Esophagus squamous epithelium (tissue), 4 donors: ENCODE measurements at regions not wholly inside any gene's neighbourhood (a gene's known extent, or its start where the extent isn't known, plus 50 kb on each side); places are given as distances from the start of the nearest gene placed in this dataset.

Experiments used
- CTCF ChIP-seq, 6 experiments: fragments of 450-650 bp in 4 of 6; fragments of 200-600 bp in 2 of 6; sonication (generic) in 2 of 6; IDR thresholded peaks; one replicate each; pipeline ENCODE4 v1.5.1; 2016 to 2019; ENCODE audit warnings: antibody characterized with exemption in 6 of 6, mild to moderate bottlenecking in 4 of 6, moderate library complexity in 4 of 6
- POLR2A ChIP-seq, 4 donors: fragments of 450-650 bp; IDR thresholded peaks; one replicate each; pipeline ENCODE4 v1.6.1; 2017; ENCODE audit warnings: antibody characterized with exemption in 4 of 4, mild to moderate bottlenecking in 4 of 4, moderate library complexity in 3 of 4

DNA sequence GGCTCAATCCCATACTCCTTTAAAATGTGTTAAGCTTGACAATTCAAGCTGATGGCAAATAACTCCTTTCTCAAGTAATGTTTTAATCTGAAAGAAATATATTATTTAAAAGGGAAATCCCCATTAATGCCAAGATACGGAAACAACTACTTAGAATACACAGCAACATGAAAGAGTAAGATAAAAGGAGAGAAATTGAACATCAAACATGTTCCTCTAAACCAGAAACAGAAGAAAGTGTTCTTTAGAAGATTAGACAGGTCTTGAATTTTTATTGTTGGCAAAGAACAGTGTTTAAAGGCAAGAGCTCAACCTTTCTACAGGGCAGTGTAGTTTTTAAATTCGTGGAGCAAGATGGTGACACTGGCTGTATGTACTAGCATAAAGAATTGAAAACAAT lies 105.8 kb upstream of the NRIP1 start:
- TF ChIP-seq CTCF (IDR thresholded peaks at IDR 0.05) (no peak), POLR2A (IDR thresholded peaks at IDR 0.05) (no peak)
